Bronchial epithelial cell (primary cell): ENCODE measurements at regions not wholly inside any gene's neighbourhood (a gene's known extent, or its start where the extent isn't known, plus 50 kb on each side); places are given as distances from the start of the nearest gene placed in this dataset.
"Not testable (repeated sequence)": the region's sequence is repeated elsewhere in the genome, so short reads cannot be mapped to it uniquely, and the experiment has no call there.

Experiments
- DNase-seq: peaks from one replicate; pipeline ENCODE4 v3.0.0-alpha.2; 2010; ENCODE audit warnings: low read depth
- FAIRE-seq: peaks from 2 replicates; lab custom pipeline; 2011; peaks lifted over from hg19 to GRCh38; lab: Jason Lieb, UNC
- H3K27me3 ChIP-seq: 2 replicates; pipeline ENCODE4 v1.5.1; 2011; ENCODE audit warnings: low read length; ENCODE audit not compliant: control insufficient read depth, insufficient read depth
- H3K36me3 ChIP-seq: 2 replicates; pipeline ENCODE4 v1.5.1; 2011; ENCODE audit warnings: low read length; ENCODE audit not compliant: control insufficient read depth, insufficient read depth
- H3K4me3 ChIP-seq: 2 replicates; pipeline ENCODE4 v1.5.1; 2011; ENCODE audit warnings: mild to moderate bottlenecking, low read depth, low read length, control low read depth
- CTCF ChIP-seq: IDR thresholded peaks from 2 replicates; pipeline ENCODE4 v1.5.1; 2011; ENCODE audit warnings: mild to moderate bottlenecking, moderate library complexity, low read length, control low read depth, inconsistent platforms; ENCODE audit not compliant: insufficient read depth, severe bottlenecking

- Histone ChIP-seq H3K27me3 (no peaks in the 10 kb centered on the region), H3K4me3 (no peak overlapping the region), H3K36me3 (no peaks in the 10 kb centered on the region)
- DNase-seq (no peak), FAIRE-seq (no peak)
- TF ChIP-seq CTCF: no peak
Observed at GRCh38 chr5:108560581-108560980, 178.7 kb upstream of the FBXL17 start.

GRCh38 chr5:108560166-108560565 lies 178.3 kb upstream of the FBXL17 start:
- no peak for DNase-seq
- no peak for FAIRE-seq
- no peak for TF ChIP-seq CTCF
- Histone ChIP-seq H3K36me3 (no peaks in the 10 kb centered on the region), H3K4me3 (no peak overlapping the region), H3K27me3 (no peaks in the 10 kb centered on the region)

- not testable (repeated sequence) for H3K27me3 ChIP-seq, H3K4me3 ChIP-seq, H3K36me3 ChIP-seq, FAIRE-seq, DNase-seq
Observed at GRCh38 chr5:108558840-108559239, 176.9 kb upstream of the FBXL17 start.

- not testable (repeated sequence) for FAIRE-seq, H3K4me3 ChIP-seq, DNase-seq, H3K36me3 ChIP-seq, H3K27me3 ChIP-seq
Observed at GRCh38 chr5:108558142-108558541, 176.2 kb upstream of the FBXL17 start.

GRCh38 chr5:108557686-108558085 lies 175.8 kb upstream of the FBXL17 start:
- no peaks in the 10 kb centered on the region for H3K36me3 ChIP-seq
- no peaks in the 10 kb centered on the region for H3K27me3 ChIP-seq
- H3K4me3 ChIP-seq: no peak overlapping the region
- TF ChIP-seq CTCF: no peak
- FAIRE-seq (no peak), DNase-seq (peak; percentile 11)

GRCh38 chr5:108556441-108557145 lies 174.7 kb upstream of the FBXL17 start:
- H3K27me3 ChIP-seq: no peaks in the 10 kb centered on the region
- DNase-seq (no peak), FAIRE-seq (no peak)
- H3K36me3 ChIP-seq: no peaks in the 10 kb centered on the region
- no peak overlapping the region for H3K4me3 ChIP-seq
- no peak for TF ChIP-seq CTCF
